Esophagus squamous epithelium (tissue), 4 donors: ENCODE measurements at regions not wholly inside any gene's neighbourhood (a gene's known extent, or its start where the extent isn't known, plus 50 kb on each side); places are given as distances from the start of the nearest gene placed in this dataset.

Source experiments
- CTCF ChIP-seq, 6 experiments: fragments of 450-650 bp in 4 of 6; fragments of 200-600 bp in 2 of 6; sonication (generic) in 2 of 6; IDR thresholded peaks; one replicate each; pipeline ENCODE4 v1.5.1; 2016 to 2019; ENCODE audit warnings: antibody characterized with exemption in 6 of 6, mild to moderate bottlenecking in 4 of 6, moderate library complexity in 4 of 6
- POLR2A ChIP-seq, 4 donors: fragments of 450-650 bp; IDR thresholded peaks; one replicate each; pipeline ENCODE4 v1.6.1; 2017; ENCODE audit warnings: antibody characterized with exemption in 4 of 4, mild to moderate bottlenecking in 4 of 4, moderate library complexity in 3 of 4

- no peak for TF ChIP-seq POLR2A (IDR thresholded peaks at IDR 0.05)
- no peak for TF ChIP-seq CTCF (IDR thresholded peaks at IDR 0.05)
These were observed 277.0 kb upstream of the PSMD7 start for GRCh38 chr16:74019612-74020011.
